Mesendoderm (in vitro differentiated cells): ENCODE measurements at regions not wholly inside any gene's neighbourhood (a gene's known extent, or its start where the extent isn't known, plus 50 kb on each side); places are given as distances from the start of the nearest gene placed in this dataset.

Experiments used
- DNase-seq: peaks from one replicate; pipeline ENCODE4 v3.0.0; 2013
- H2AK5ac ChIP-seq: 2 replicates; pipeline ENCODE4 v1.6.1; 2013; ENCODE audit warnings: low read length, inconsistent platforms
- H2BK120ac ChIP-seq: 2 replicates; pipeline ENCODE4 v1.6.1; 2013; ENCODE audit warnings: low read depth, mild to moderate bottlenecking, low read length, moderate library complexity, mixed read lengths
- H2BK15ac ChIP-seq: replicated peaks from 2 replicates; pipeline ENCODE4 v1.6.1; 2013; ENCODE audit warnings: low read depth, mild to moderate bottlenecking, moderate library complexity
- H2BK5ac ChIP-seq: 2 replicates; pipeline ENCODE4 v1.6.1; 2013; ENCODE audit warnings: low read length, inconsistent platforms
- H3K18ac ChIP-seq: 2 replicates; pipeline ENCODE4 v1.6.1; 2013; ENCODE audit warnings: mild to moderate bottlenecking, low read length, mixed read lengths
- H3K23ac ChIP-seq: one replicate; pipeline ENCODE4 v1.6.1; 2013; ENCODE audit warnings: low read length
- H3K27ac ChIP-seq: 2 replicates; pipeline ENCODE4 v1.5.1; 2013; ENCODE audit warnings: low read depth, mild to moderate bottlenecking, inconsistent platforms, low read length, moderate library complexity
- H3K27me3 ChIP-seq: 2 replicates; pipeline ENCODE4 v1.6.1; 2013; ENCODE audit warnings: low read length, control low read depth, mild to moderate bottlenecking, inconsistent platforms; ENCODE audit not compliant: insufficient read depth, poor library complexity
- H3K36me3 ChIP-seq: 2 replicates; pipeline ENCODE4 v1.6.1; 2013; ENCODE audit warnings: low read length, inconsistent platforms; ENCODE audit not compliant: control insufficient read depth, insufficient read depth
- H3K4ac ChIP-seq: one replicate; pipeline ENCODE4 v1.6.1; 2013; ENCODE audit warnings: low read depth, mild to moderate bottlenecking, low read length, moderate library complexity
- H3K4me1 ChIP-seq: 2 replicates; pipeline ENCODE4 v1.6.1; 2013; ENCODE audit warnings: low read depth, low read length, inconsistent platforms; ENCODE audit not compliant: control insufficient read depth
- H3K4me2 ChIP-seq: 2 replicates; pipeline ENCODE4 v1.6.1; 2013; ENCODE audit warnings: low read length
- H3K4me3 ChIP-seq: 2 replicates; pipeline ENCODE4 v1.5.1; 2013; ENCODE audit warnings: mild to moderate bottlenecking, low read length
- H3K56ac ChIP-seq: one replicate; pipeline ENCODE4 v1.6.1; 2013; ENCODE audit warnings: low read length
- H3K79me1 ChIP-seq: 2 replicates; pipeline ENCODE4 v1.6.1; 2013; ENCODE audit warnings: low read length, inconsistent platforms
- H3K79me2 ChIP-seq: 2 replicates; pipeline ENCODE4 v1.6.1; 2013; ENCODE audit warnings: mild to moderate bottlenecking, low read length; ENCODE audit not compliant: control insufficient read depth, insufficient read depth
- H3K9ac ChIP-seq: 2 replicates; pipeline ENCODE4 v1.6.1; 2013; ENCODE audit warnings: low read length, inconsistent platforms
- H4K5ac ChIP-seq: one replicate; pipeline ENCODE4 v1.6.1; 2013; ENCODE audit warnings: low read length
- H4K8ac ChIP-seq: one replicate; pipeline ENCODE4 v1.6.1; 2013; ENCODE audit warnings: low read depth, mild to moderate bottlenecking, control low read depth, low read length, moderate library complexity
- WGBS: extraction: QIAGEN DNeasy Blood & Tissue Kit; methylation state at CpG from one replicate; pipeline ENCODE4 v1.1.7; 2013; ENCODE audit warnings: low lambda C conversion rate, missing lambda C conversion rate; ENCODE audit not compliant: insufficient coverage; ENCODE audit errors: extremely low coverage; 5-methylcytosine and 5-hydroxymethylcytosine counted together

DNA sequence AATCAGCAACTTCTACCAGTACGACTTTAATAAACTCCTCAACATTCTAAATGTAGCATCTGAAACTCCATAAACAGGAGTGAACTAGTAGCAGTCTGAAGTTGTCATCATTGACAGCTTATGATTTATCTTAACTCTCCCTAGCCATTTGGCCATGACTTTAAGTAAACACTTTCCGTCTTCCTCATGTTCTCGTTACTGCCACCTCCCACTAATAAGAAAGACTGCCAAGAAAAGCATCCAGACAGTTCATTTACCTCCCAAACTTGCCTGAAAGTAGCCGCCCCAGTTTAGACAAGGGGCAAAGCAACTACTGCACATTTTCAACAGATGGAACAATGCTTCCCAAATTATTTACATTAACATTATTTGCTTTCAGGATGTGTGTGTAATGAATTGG lies 287.5 kb downstream of the OSR1 start:
- Histone ChIP-seq H3K4ac (no peak overlapping the region), H3K79me1 (no peaks in the 10 kb centered on the region), H3K18ac (no peak overlapping the region), H2BK5ac (no peak overlapping the region), H2BK120ac (no peak overlapping the region), H3K9ac (no peak overlapping the region), H3K4me2 (no peak overlapping the region), H2AK5ac (no peak overlapping the region), H4K5ac (no peak overlapping the region), H3K4me1 (no peaks in the 10 kb centered on the region), H3K27ac (no peak overlapping the region), H3K79me2 (no peaks in the 10 kb centered on the region), H3K36me3 (no peaks in the 10 kb centered on the region), H3K4me3 (no peak overlapping the region), H3K23ac (no peak overlapping the region), H3K27me3 (no peaks in the 10 kb centered on the region), H3K56ac (no peak overlapping the region), H2BK15ac (no peak overlapping the region), H4K8ac (no peak overlapping the region)
- no CpG with 5 or more reads among the region's 4 CpGs for WGBS
- no peak for DNase-seq

GRCh38 chr2:19068206-19068605 lies 290.2 kb downstream of the OSR1 start:
- no peak overlapping the region for H2BK120ac ChIP-seq
- no peaks in the 10 kb centered on the region for H3K79me2 ChIP-seq
- H2AK5ac ChIP-seq: no peak overlapping the region
- no peak overlapping the region for H3K4ac ChIP-seq
- H3K4me3 ChIP-seq: no peak overlapping the region
- no peaks in the 10 kb centered on the region for H3K36me3 ChIP-seq
- no peak for DNase-seq
- no peak overlapping the region for H3K18ac ChIP-seq
- H2BK5ac ChIP-seq: no peak overlapping the region
- no peaks in the 10 kb centered on the region for H3K79me1 ChIP-seq
- no peak overlapping the region for H2BK15ac ChIP-seq
- no peaks in the 10 kb centered on the region for H3K27me3 ChIP-seq
- no peak overlapping the region for H4K5ac ChIP-seq
- no peak overlapping the region for H3K56ac ChIP-seq
- H3K27ac ChIP-seq: no peak overlapping the region
- no peak overlapping the region for H3K23ac ChIP-seq
- no peak overlapping the region for H4K8ac ChIP-seq
- no peak overlapping the region for H3K4me2 ChIP-seq
- no CpG with 5 or more reads among the region's 2 CpGs for WGBS
- H3K9ac ChIP-seq: no peak overlapping the region
- no peaks in the 10 kb centered on the region for H3K4me1 ChIP-seq

DNA sequence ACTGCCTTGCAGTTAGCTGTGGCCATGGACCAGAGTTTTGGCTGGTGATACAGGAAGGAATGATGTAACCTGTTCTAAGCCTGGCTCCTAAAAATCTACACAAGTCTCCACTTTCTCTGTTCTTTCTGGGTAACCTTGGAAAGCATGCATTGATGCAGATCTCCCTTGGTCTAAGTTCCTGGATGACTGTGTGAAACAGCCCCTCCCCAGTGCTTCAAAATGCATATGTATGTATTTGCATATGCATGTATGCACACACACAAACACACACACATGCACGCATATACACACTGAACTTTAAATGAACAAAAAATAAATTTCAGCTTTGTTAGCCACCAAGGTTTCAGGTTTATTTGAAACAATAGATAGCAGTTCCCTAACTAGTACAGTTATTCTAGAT lies 296.1 kb downstream of the OSR1 start:
- Histone ChIP-seq H3K9ac (no peak overlapping the region), H3K27ac (no peak overlapping the region), H3K4me1 (no peaks in the 10 kb centered on the region), H3K4me2 (no peak overlapping the region), H2BK15ac (no peak overlapping the region), H3K4ac (no peak overlapping the region), H4K5ac (no peak overlapping the region), H3K23ac (no peak overlapping the region), H3K27me3 (no peaks in the 10 kb centered on the region), H4K8ac (no peak overlapping the region), H2BK5ac (no peak overlapping the region), H2AK5ac (no peak overlapping the region), H3K18ac (no peak overlapping the region), H3K56ac (no peak overlapping the region), H3K79me1 (no peaks in the 10 kb centered on the region), H3K79me2 (no peaks in the 10 kb centered on the region), H3K36me3 (no peaks in the 10 kb centered on the region), H2BK120ac (no peak overlapping the region), H3K4me3 (no peak overlapping the region)
- DNase-seq: no peak
- no CpG with 5 or more reads among the region's 1 CpG for WGBS

DNA sequence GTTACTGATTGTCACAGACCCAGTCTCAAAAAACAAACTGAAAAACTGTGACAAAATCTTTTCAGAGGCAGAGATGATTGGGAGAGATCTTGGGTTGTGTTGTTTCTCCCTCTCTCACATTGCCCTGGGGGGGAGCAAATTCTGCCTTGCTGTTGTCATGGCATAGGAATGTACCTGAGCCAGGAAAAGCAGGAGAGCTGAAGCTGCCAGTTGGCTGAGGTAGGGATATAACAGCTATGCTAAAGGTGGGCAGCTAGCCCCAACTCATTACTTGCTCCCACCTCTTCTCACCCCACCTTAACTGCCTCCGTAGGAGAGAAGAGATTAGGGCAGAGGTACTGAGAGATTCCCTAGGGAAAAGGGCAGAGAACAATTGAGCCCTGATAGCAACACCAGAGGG lies 299.3 kb downstream of the OSR1 start:
- no peak overlapping the region for H3K18ac ChIP-seq
- H4K8ac ChIP-seq: no peak overlapping the region
- H3K23ac ChIP-seq: no peak overlapping the region
- H3K4me3 ChIP-seq: no peak overlapping the region
- no peaks in the 10 kb centered on the region for H3K27me3 ChIP-seq
- no peak overlapping the region for H3K4ac ChIP-seq
- peak; percentile 99 for DNase-seq
- H2BK5ac ChIP-seq: no peak overlapping the region
- H3K36me3 ChIP-seq: no peaks in the 10 kb centered on the region
- no peaks in the 10 kb centered on the region for H3K4me1 ChIP-seq
- H2BK15ac ChIP-seq: no peak overlapping the region
- no peak overlapping the region for H2BK120ac ChIP-seq
- H4K5ac ChIP-seq: no peak overlapping the region
- no peaks in the 10 kb centered on the region for H3K79me2 ChIP-seq
- WGBS: no CpG with 5 or more reads among the region's 1 CpG
- H3K27ac ChIP-seq: no peak overlapping the region
- H3K79me1 ChIP-seq: no peaks in the 10 kb centered on the region
- H2AK5ac ChIP-seq: no peak overlapping the region
- H3K56ac ChIP-seq: no peak overlapping the region
- H3K9ac ChIP-seq: no peak overlapping the region
- no peak overlapping the region for H3K4me2 ChIP-seq

DNA sequence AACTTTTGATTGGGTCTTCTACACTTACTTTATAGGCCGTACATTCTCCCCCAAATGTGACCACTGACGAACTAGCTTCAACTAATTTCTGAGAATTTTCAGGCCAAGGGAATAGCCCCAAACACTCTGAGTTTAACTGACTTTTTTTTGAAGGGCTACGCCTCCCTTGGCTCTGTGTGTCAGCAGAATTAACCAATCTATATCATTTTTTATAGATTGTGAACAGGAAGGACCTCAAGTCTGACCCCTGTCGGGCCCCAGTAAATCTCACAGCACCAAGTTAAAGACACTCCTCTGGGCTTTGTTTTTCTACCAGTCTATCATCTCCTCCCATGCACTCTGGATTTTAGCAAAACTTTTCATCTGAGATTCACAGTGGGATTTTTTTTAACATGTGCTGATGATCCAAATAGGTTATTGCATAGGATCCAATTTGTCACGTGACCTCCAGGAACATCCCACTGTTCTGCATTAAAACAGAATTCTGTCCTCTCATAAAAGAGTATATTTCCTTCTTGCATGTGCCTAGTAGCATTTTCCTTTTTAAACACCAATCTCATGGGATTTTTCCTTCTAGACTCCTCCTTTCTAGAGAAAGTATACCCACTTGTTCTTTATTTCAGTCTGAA lies 307.1 kb downstream of the OSR1 start:
- WGBS: no CpG with 5 or more reads among the region's 5 CpGs
- no peak overlapping the region for H4K8ac ChIP-seq
- H3K27ac ChIP-seq: no peak overlapping the region
- H2BK15ac ChIP-seq: no peak overlapping the region
- H3K9ac ChIP-seq: no peak overlapping the region
- H3K79me2 ChIP-seq: no peaks in the 10 kb centered on the region
- no peak overlapping the region for H3K56ac ChIP-seq
- H3K4ac ChIP-seq: no peak overlapping the region
- no peak overlapping the region for H3K18ac ChIP-seq
- H2BK120ac ChIP-seq: no peak overlapping the region
- H3K4me3 ChIP-seq: no peak overlapping the region
- H2BK5ac ChIP-seq: no peak overlapping the region
- no peaks in the 10 kb centered on the region for H3K27me3 ChIP-seq
- H3K36me3 ChIP-seq: no peaks in the 10 kb centered on the region
- H3K4me2 ChIP-seq: no peak overlapping the region
- H3K79me1 ChIP-seq: no peaks in the 10 kb centered on the region
- H2AK5ac ChIP-seq: no peak overlapping the region
- no peak overlapping the region for H3K23ac ChIP-seq
- no peak for DNase-seq
- H3K4me1 ChIP-seq: no peaks in the 10 kb centered on the region
- no peak overlapping the region for H4K5ac ChIP-seq

GRCh38 chr2:19050354-19050753 lies 308.1 kb downstream of the OSR1 start:
- no peaks in the 10 kb centered on the region for H3K79me1 ChIP-seq

More at GRCh38 chr2:19050354-19050753, 308.1 kb downstream of the OSR1 start:
- Histone ChIP-seq H2AK5ac (no peak overlapping the region), H4K5ac (no peak overlapping the region), H3K79me2 (no peaks in the 10 kb centered on the region), H3K56ac (no peak overlapping the region), H3K9ac (no peak overlapping the region), H2BK15ac (no peak overlapping the region), H3K4ac (no peak overlapping the region), H3K23ac (no peak overlapping the region), H2BK5ac (no peak overlapping the region), H3K4me3 (no peak overlapping the region), H3K27ac (no peak overlapping the region), H4K8ac (no peak overlapping the region), H3K27me3 (no peaks in the 10 kb centered on the region), H2BK120ac (no peak overlapping the region), H3K4me1 (no peaks in the 10 kb centered on the region), H3K4me2 (no peak overlapping the region), H3K36me3 (no peaks in the 10 kb centered on the region), H3K18ac (no peak overlapping the region)
- DNase-seq: no peak
